Mesothelial cell of epicardium (in vitro differentiated cells): ENCODE measurements at regions not wholly inside any gene's neighbourhood (a gene's known extent, or its start where the extent isn't known, plus 50 kb on each side); places are given as distances from the start of the nearest gene placed in this dataset.

Experiments
- DNase-seq, 2 experiments: peaks; one replicate each; pipeline ENCODE4 v3.0.0; 2021; ENCODE audit warnings: low spot score in 2 of 2; ENCODE audit not compliant: unreplicated experiment in 2 of 2
- H3K27ac Mint-ChIP-seq: 2 replicates; pipeline ENCODE4 v1.8.0; 2021; ENCODE audit warnings: mixed read lengths
- H3K27me3 Mint-ChIP-seq: 2 replicates; pipeline ENCODE4 v1.8.0; 2021; ENCODE audit warnings: low read depth, mixed read lengths
- H3K36me3 Mint-ChIP-seq: 2 replicates; pipeline ENCODE4 v1.8.0; 2021; ENCODE audit warnings: mixed read lengths
- H3K4me1 Mint-ChIP-seq: 2 replicates; pipeline ENCODE4 v1.8.0; 2021; ENCODE audit warnings: mixed read lengths
- H3K4me3 Mint-ChIP-seq: 2 replicates; pipeline ENCODE4 v1.8.0; 2021; ENCODE audit warnings: mild to moderate bottlenecking, moderate library complexity, mixed read lengths
- H3K9me3 Mint-ChIP-seq: 2 replicates; pipeline ENCODE4 v1.8.0; 2021; ENCODE audit warnings: mixed read lengths
- TF ChIP-seq, protein P1 (sequence below): fragments of 200-600 bp; sonication (generic); IDR thresholded peaks from one replicate; pipeline ENCODE4 v1.5.0; 2021; ENCODE audit warnings: antibody characterized with exemption; ENCODE audit not compliant: unreplicated experiment

- Mint-ChIP-seq H3K27me3 (peaks cover 10% of the 10 kb centered on the region), H3K36me3 (no peaks in the 10 kb centered on the region), H3K4me1 (peaks cover 3% of the 10 kb centered on the region), H3K27ac (no peak overlapping the region), H3K9me3 (no peaks in the 10 kb centered on the region), H3K4me3 (no peak overlapping the region)
- TF ChIP-seq, protein P1, sequence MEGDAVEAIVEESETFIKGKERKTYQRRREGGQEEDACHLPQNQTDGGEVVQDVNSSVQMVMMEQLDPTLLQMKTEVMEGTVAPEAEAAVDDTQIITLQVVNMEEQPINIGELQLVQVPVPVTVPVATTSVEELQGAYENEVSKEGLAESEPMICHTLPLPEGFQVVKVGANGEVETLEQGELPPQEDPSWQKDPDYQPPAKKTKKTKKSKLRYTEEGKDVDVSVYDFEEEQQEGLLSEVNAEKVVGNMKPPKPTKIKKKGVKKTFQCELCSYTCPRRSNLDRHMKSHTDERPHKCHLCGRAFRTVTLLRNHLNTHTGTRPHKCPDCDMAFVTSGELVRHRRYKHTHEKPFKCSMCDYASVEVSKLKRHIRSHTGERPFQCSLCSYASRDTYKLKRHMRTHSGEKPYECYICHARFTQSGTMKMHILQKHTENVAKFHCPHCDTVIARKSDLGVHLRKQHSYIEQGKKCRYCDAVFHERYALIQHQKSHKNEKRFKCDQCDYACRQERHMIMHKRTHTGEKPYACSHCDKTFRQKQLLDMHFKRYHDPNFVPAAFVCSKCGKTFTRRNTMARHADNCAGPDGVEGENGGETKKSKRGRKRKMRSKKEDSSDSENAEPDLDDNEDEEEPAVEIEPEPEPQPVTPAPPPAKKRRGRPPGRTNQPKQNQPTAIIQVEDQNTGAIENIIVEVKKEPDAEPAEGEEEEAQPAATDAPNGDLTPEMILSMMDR, result no peak
- DNase-seq, result no peak
These were observed 106.6 kb upstream of the ABI3BP start for GRCh38 chr3:101099791-101100190.

DNA sequence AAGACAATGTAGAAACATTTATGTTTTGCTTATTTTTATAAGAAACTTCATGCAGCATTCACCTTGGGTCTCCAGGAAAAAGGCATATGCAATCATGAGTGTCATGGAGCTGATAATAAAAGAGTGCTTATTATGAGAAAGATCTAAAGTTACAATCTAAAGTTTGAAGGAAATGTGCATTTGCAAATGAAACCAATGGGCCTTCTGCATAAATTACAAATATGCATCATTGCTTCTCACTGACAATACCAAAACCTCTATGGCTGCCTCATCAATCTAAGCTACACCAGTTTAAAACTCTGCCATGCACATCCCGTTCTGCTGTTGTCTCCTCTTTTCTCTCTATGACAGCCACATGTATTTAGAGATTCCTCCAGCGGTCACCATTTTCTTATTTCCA, 103.2 kb upstream of the ABI3BP start:
- no peak overlapping the region for H3K4me3 Mint-ChIP-seq
- no peaks in the 10 kb centered on the region for H3K36me3 Mint-ChIP-seq
- TF ChIP-seq, protein P1, result no peak
- H3K27me3 Mint-ChIP-seq, result peaks cover 7% of the 10 kb centered on the region
- H3K9me3 Mint-ChIP-seq, result no peaks in the 10 kb centered on the region
- no peak overlapping the region for H3K27ac Mint-ChIP-seq
- no peak for DNase-seq
- H3K4me1 Mint-ChIP-seq, result peaks cover 3% of the 10 kb centered on the region

DNA sequence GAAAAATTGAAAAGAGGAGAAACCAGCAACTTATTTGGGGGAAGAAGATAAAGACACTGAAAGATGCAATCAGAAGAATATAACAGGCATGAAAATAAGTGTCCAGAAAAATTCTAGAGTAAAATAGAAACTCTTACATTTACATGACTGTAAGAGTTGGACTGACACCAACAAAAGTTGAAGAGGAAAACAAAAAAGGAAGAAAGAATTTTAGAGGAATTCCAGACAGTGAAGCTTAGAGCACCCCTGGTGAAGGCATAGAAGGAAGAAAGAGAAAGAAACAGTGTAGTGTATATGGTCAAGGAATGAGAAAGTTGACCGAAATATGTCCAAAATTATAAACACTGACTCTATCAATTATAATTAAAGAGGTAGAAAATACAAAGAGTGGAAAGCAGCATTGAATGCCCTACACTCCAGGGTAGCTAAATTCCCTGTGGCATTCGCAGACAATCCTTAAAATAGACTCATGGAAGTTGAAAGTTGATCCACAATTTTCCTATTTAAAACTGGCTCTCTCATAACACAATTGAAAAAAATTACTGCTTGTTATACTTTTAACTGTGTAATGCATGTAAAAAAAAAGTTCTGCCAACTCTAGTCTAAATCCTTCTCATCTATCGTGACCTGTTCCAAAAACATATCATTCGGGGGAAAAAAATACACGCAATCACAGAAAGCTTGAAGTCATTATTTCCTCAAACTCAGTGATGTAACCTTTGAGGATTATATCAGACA, 102.6 kb upstream of the ABI3BP start:
- Mint-ChIP-seq H3K36me3 (no peaks in the 10 kb centered on the region), H3K4me1 (peaks cover 3% of the 10 kb centered on the region), H3K27me3 (peaks cover 7% of the 10 kb centered on the region), H3K27ac (no peak overlapping the region), H3K4me3 (no peak overlapping the region), H3K9me3 (no peaks in the 10 kb centered on the region)
- no peak for DNase-seq
- TF ChIP-seq, protein P1, result no peak

DNA sequence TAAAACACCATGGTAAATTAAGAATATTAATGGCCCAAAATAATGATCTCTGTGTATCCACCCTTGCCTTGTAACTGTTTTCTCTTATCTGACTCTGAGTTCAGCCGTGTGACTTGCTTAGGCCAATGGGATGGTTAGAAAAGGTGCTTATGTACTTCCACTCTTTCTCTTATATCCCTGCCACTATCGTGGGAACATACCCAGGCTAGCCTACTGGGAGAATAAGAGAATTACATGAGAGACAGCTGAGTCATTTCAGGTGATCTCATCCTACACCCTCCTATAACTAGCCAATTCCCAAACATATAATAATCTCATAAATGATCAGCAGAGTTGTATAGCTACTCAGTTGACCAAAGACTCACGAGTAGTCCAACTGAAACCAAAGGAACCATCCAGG, 98.3 kb upstream of the ABI3BP start:
- peaks cover 5% of the 10 kb centered on the region for H3K4me1 Mint-ChIP-seq
- no peak overlapping the region for H3K27ac Mint-ChIP-seq
- no peak overlapping the region for H3K4me3 Mint-ChIP-seq
- no peaks in the 10 kb centered on the region for H3K27me3 Mint-ChIP-seq
- no peaks in the 10 kb centered on the region for H3K36me3 Mint-ChIP-seq
- TF ChIP-seq, protein P1, result no peak
- no peaks in the 10 kb centered on the region for H3K9me3 Mint-ChIP-seq
- DNase-seq, result no peak

GRCh38 chr3:101085752-101086151, 92.5 kb upstream of the ABI3BP start:
- H3K36me3 Mint-ChIP-seq, result no peaks in the 10 kb centered on the region
- DNase-seq, result no peak
- no peak overlapping the region for H3K27ac Mint-ChIP-seq
- H3K27me3 Mint-ChIP-seq, result no peaks in the 10 kb centered on the region
- peaks cover 2% of the 10 kb centered on the region for H3K4me1 Mint-ChIP-seq
- TF ChIP-seq, protein P1, result no peak
- no peaks in the 10 kb centered on the region for H3K9me3 Mint-ChIP-seq
- no peak overlapping the region for H3K4me3 Mint-ChIP-seq
